B cell (primary cell): ENCODE measurements at regions not wholly inside any gene's neighbourhood (a gene's known extent, or its start where the extent isn't known, plus 50 kb on each side); places are given as distances from the start of the nearest gene placed in this dataset.

Experiments
- ATAC-seq: fragments of 200-7000 bp; cut with Tn5 transposase; one replicate; pipeline ENCODE4 v1.10.0; 2021; ENCODE audit warnings: low read depth, mild to moderate bottlenecking, moderate number of reproducible peaks, moderate library complexity
- CTCF ChIA-PET: fragments of 350-600 bp; sonication (Branson Sonifier 250); formaldehyde crosslinking; loops from one replicate; lab custom pipeline; 2021; ENCODE audit warnings: antibody characterized with exemption, inconsistent platforms; lab: Charles Lee
- POLR2A ChIA-PET: fragments of 350-600 bp; sonication (Branson Sonifier 250); formaldehyde crosslinking; loops from one replicate; lab custom pipeline; 2021; ENCODE audit warnings: antibody characterized with exemption; lab: Charles Lee
- DNase-seq: peaks from one replicate; pipeline ENCODE4 v3.0.0; 2013
- H2AFZ ChIP-seq: 2 replicates; pipeline ENCODE4 v1.6.1; 2012; ENCODE audit warnings: mild to moderate bottlenecking, low read depth, low read length; ENCODE audit not compliant: insufficient read depth, poor library complexity, severe bottlenecking
- H3K27ac ChIP-seq, 2 donors: 1 replicate in 1 of 2; 2 replicates in 1 of 2; pipeline ENCODE4 v1.5.1; 2012 to 2013; ENCODE audit warnings: low read length in 2 of 2, mild to moderate bottlenecking in 2 of 2, moderate library complexity in 1 of 2
- H3K27me3 ChIP-seq, 4 experiments: fragments of 200-600 bp in 1 of 4; sonication (generic) in 1 of 4; replicated peaks in 1 of 4; 1 replicate in 2 of 4; 2 replicates in 2 of 4; pipeline versions ENCODE4 v1.6.1 to v1.7.0; 2013 to 2016; ENCODE audit warnings: low read length in 3 of 4, mild to moderate bottlenecking in 2 of 4, mixed read lengths in 1 of 4, moderate library complexity in 1 of 4; ENCODE audit not compliant: insufficient read depth in 4 of 4, control insufficient read depth in 3 of 4; ENCODE audit errors: control extremely low read depth in 1 of 4
- H3K36me3 ChIP-seq, 2 experiments: replicated peaks in 1 of 2; 1 replicate in 1 of 2; 2 replicates in 1 of 2; pipeline versions ENCODE4 v1.6.1 to v1.7.1; 2013; ENCODE audit warnings: low read length in 1 of 2; ENCODE audit not compliant: insufficient read depth in 2 of 2, control insufficient read depth in 1 of 2; ENCODE audit errors: control extremely low read depth in 1 of 2, extremely low read depth in 1 of 2
- H3K4me1 ChIP-seq, 2 donors: fragments of 200-600 bp in 1 of 2; sonication (generic) in 1 of 2; 1 replicate in 1 of 2; 2 replicates in 1 of 2; pipeline versions ENCODE4 v1.5.1 to v1.6.1; 2013 to 2017; ENCODE audit warnings: low read length in 2 of 2; ENCODE audit not compliant: control insufficient read depth in 2 of 2, insufficient read depth in 2 of 2
- H3K4me2 ChIP-seq: replicated peaks from 2 replicates; pipeline ENCODE3; 2012; ENCODE audit warnings: mild to moderate bottlenecking, low read depth, low read length; ENCODE audit not compliant: poor library complexity, severe bottlenecking
- H3K4me3 ChIP-seq, 5 experiments: fragments of 200-600 bp in 1 of 5; sonication (generic) in 1 of 5; 1 replicate in 3 of 5; 2 replicates in 2 of 5; pipeline versions ENCODE4 v1.5.1 to v1.7.0; 2011 to 2016; ENCODE audit warnings: low read length in 4 of 5, mild to moderate bottlenecking in 4 of 5, low read depth in 2 of 5, control low read depth in 1 of 5, moderate library complexity in 1 of 5; ENCODE audit not compliant: insufficient read depth in 1 of 5; ENCODE audit errors: control extremely low read depth in 1 of 5, extremely low read depth in 1 of 5
- H3K79me2 ChIP-seq: fragments of 200-600 bp; sonication (generic); one replicate; pipeline ENCODE4 v1.6.0; 2016; ENCODE audit warnings: low read length; ENCODE audit not compliant: control insufficient read depth, insufficient read depth
- H3K9ac ChIP-seq: fragments of 200-600 bp; sonication (generic); 2 replicates; pipeline ENCODE4 v1.6.1; 2017; ENCODE audit warnings: mild to moderate bottlenecking, low read length, moderate library complexity
- H3K9me3 ChIP-seq, 3 donors: one replicate each; pipeline versions ENCODE4 v1.6.1 to v1.7.1; 2013; ENCODE audit warnings: low read length in 2 of 3; ENCODE audit not compliant: control insufficient read depth in 2 of 3, insufficient read depth in 1 of 3; ENCODE audit errors: control extremely low read depth in 1 of 3
- H4K20me1 ChIP-seq: 2 replicates; pipeline ENCODE4 v1.6.0; 2012; ENCODE audit warnings: mild to moderate bottlenecking, low read length; ENCODE audit not compliant: insufficient read depth, control insufficient read depth, poor library complexity, severe bottlenecking
- H3K27ac Mint-ChIP-seq: one replicate; pipeline ENCODE4 v1.8.0; 2021; ENCODE audit warnings: mixed read lengths
- H3K27me3 Mint-ChIP-seq: one replicate; pipeline ENCODE4 v1.8.0; 2021; ENCODE audit warnings: mixed read lengths
- H3K4me1 Mint-ChIP-seq: one replicate; pipeline ENCODE4 v1.8.0; 2021; ENCODE audit warnings: mixed read lengths
- H3K4me3 Mint-ChIP-seq: one replicate; pipeline ENCODE4 v1.8.0; 2021; ENCODE audit warnings: mixed read lengths
- H3K9me3 Mint-ChIP-seq: one replicate; pipeline ENCODE4 v1.8.0; 2022; ENCODE audit warnings: mixed read lengths; ENCODE audit not compliant: insufficient read depth
- EZH2 ChIP-seq: IDR thresholded peaks from 2 replicates; pipeline ENCODE4 v1.6.1; 2012; ENCODE audit warnings: borderline replicate concordance, low read depth, mild to moderate bottlenecking, moderate library complexity, low read length; ENCODE audit not compliant: insufficient read depth, poor library complexity, severe bottlenecking
- WGBS: methylation state at CpG from one replicate; pipeline ENCODE4 v1.1.5; 2013; ENCODE audit warnings: missing lambda C conversion rate; ENCODE audit not compliant: insufficient coverage; 5-methylcytosine and 5-hydroxymethylcytosine counted together
- intact Hi-C: fragments of 100-400 bp; cut with micrococcal nuclease; formaldehyde crosslinking; loops from one replicate; pipeline ENCODE4 v1.10.0; 2022
- TF ChIP-seq, protein P1 (sequence below): fragments of 200-600 bp; IDR thresholded peaks from one replicate; pipeline ENCODE4 v1.8.0; 2022; ENCODE audit warnings: antibody characterized with exemption, mild to moderate bottlenecking

DNA sequence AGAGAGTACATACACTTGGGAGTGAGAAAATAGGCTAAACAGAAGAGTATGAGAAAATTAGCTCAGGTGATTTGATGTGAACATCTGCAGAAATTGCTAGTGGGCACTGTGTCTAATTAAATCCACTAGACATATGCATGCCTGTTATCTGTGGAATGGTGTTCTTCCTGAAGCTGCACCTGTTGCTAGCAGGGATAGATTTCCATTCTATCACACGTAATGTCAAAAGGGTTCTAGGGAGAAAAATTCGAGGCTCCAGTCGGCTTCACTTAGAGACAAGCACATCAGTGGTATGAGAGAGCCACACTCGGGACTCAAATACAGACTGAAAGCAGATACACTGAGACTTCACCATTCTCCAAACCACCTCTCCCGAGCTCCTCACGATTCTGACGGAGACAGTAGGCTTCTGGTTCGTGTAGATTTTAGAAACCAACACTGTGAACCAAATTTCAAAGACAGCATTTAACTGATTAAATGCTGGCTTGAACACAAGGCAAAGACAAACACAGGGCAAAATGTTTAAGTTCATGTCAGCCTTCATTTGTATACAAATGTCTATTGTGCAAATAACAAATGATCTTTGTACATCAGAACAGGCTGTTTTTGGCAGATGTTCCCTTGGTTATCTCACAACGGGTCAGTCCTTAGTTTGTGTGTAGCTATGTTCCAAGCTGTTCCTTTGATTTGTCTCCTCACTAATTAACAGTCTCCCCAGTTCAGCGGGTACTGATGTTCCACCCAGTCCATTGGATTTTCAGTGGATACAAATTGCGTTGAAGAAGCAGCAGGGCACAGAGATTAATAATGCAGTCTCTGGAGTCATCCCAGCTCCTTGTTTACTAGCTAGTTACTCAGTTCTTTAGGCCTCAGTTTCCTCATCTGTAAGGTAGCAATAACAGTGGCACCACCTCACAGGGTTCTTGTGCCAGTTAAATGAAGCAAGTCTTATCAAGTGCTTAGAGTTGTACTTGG is 131.0 kb upstream of the IFNGR1 start:
- no peaks in the 10 kb centered on the region for H3K36me3 ChIP-seq
- H3K4me1 ChIP-seq: peaks cover 24 to 25% of the 10 kb centered on the region in 2 donors
- no peak overlapping the region for H3K4me3 Mint-ChIP-seq
- no peak overlapping the region for H3K27ac ChIP-seq
- H3K4me2 ChIP-seq: no peak overlapping the region
- ChIA-PET POLR2A (no interaction called here), CTCF (interaction anchor here (1.1 to 2.1 kb wide), 5 partner anchors 8 to 273 kb away, joined by 3 to 9 read pairs (median 5); no protein-coding TSS in a partner anchor)
- H3K9ac ChIP-seq: no peak overlapping the region
- WGBS: 96% methylated on average over 10 of the region's 11 CpGs
- no peak overlapping the region for H3K27ac Mint-ChIP-seq
- no peak for DNase-seq
- H3K27me3 Mint-ChIP-seq: peaks cover 3% of the 10 kb centered on the region
- H3K4me1 Mint-ChIP-seq: peaks cover 24% of the 10 kb centered on the region
- H3K27me3 ChIP-seq: no peaks in the 10 kb centered on the region
- H3K9me3 ChIP-seq: no peaks in the 10 kb centered on the region
- TF ChIP-seq, protein P1, sequence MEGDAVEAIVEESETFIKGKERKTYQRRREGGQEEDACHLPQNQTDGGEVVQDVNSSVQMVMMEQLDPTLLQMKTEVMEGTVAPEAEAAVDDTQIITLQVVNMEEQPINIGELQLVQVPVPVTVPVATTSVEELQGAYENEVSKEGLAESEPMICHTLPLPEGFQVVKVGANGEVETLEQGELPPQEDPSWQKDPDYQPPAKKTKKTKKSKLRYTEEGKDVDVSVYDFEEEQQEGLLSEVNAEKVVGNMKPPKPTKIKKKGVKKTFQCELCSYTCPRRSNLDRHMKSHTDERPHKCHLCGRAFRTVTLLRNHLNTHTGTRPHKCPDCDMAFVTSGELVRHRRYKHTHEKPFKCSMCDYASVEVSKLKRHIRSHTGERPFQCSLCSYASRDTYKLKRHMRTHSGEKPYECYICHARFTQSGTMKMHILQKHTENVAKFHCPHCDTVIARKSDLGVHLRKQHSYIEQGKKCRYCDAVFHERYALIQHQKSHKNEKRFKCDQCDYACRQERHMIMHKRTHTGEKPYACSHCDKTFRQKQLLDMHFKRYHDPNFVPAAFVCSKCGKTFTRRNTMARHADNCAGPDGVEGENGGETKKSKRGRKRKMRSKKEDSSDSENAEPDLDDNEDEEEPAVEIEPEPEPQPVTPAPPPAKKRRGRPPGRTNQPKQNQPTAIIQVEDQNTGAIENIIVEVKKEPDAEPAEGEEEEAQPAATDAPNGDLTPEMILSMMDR: no peak
- TF ChIP-seq EZH2: no peak
- intact Hi-C loops: no loop called here
- ATAC-seq: no peak
- no peaks in the 10 kb centered on the region for H4K20me1 ChIP-seq
- no peak overlapping the region for H3K4me3 ChIP-seq
- no peaks in the 10 kb centered on the region for H3K79me2 ChIP-seq
- no peak overlapping the region for H2AFZ ChIP-seq
- no peaks in the 10 kb centered on the region for H3K9me3 Mint-ChIP-seq

DNA sequence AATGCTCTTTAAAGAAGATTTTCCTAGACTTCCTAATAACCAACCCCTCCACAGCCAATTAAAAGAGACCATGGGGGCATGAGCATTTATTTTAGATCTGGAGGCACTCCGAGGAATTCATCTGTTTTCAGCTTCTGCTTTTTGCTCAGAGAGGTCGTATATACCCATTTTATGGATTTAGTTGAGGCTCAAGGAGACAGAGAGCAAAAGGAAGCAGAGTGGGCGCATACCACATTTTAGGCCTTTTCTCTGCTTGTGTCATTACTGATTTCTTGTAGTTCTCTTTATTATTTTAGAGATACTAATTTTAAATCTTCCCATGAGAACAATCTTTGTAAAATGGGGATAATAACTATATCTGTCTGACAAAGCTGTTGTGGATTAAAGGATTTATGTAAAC is 129.6 kb upstream of the IFNGR1 start:
- Mint-ChIP-seq H3K9me3 (no peaks in the 10 kb centered on the region), H3K4me1 (peaks cover 24% of the 10 kb centered on the region), H3K27me3 (peaks cover 8% of the 10 kb centered on the region), H3K4me3 (no peak overlapping the region), H3K27ac (no peak overlapping the region)
- Histone ChIP-seq H3K79me2 (no peaks in the 10 kb centered on the region), H2AFZ (no peak overlapping the region), H3K4me2 (no peak overlapping the region), H3K27me3 (no peaks in the 10 kb centered on the region), H3K27ac (no peak overlapping the region), H4K20me1 (no peaks in the 10 kb centered on the region), H3K9ac (no peak overlapping the region), H3K4me3 (no peak overlapping the region), H3K4me1 (peaks cover 20% of the 10 kb centered on the region in 2 donors), H3K36me3 (no peaks in the 10 kb centered on the region), H3K9me3 (no peaks in the 10 kb centered on the region)
- CTCF ChIA-PET: interaction anchor here (0.7 to 2.1 kb wide), 3 partner anchors 10 to 67 kb away, joined by 3 to 6 read pairs (median 6); no protein-coding TSS in a partner anchor
- POLR2A ChIA-PET: no interaction called here
- ATAC-seq (no peak), DNase-seq (no peak)
- intact Hi-C loops: no loop called here
- no CpG with 5 or more reads among the region's 3 CpGs for WGBS
- no peak for TF ChIP-seq EZH2
- TF ChIP-seq, protein P1: no peak
